Skin epidermis (tissue), 12 donors: ENCODE measurements at regions not wholly inside any gene's neighbourhood (a gene's known extent, or its start where the extent isn't known, plus 50 kb on each side); places are given as distances from the start of the nearest gene placed in this dataset.

Experiments used
- H3K27ac ChIP-seq, 21 experiments: fragments of 200-600 bp; sonication (generic) in 11 of 21; one replicate each; pipeline ENCODE4 v1.5.0; 2020; ENCODE audit warnings: mild to moderate bottlenecking in 3 of 21, inconsistent platforms in 2 of 21, moderate library complexity in 2 of 21
- H3K4me3 ChIP-seq, 7 experiments: fragments of 200-600 bp; sonication (generic) in 2 of 7; one replicate each; pipeline ENCODE4 v1.5.0; 2020; ENCODE audit warnings: inconsistent platforms in 2 of 7, mild to moderate bottlenecking in 2 of 7, moderate library complexity in 1 of 7

GRCh38 chr1:175833502-175833901 is 90.1 kb upstream of the TNR start:
- H3K27ac ChIP-seq = no peak overlapping the region
- H3K4me3 ChIP-seq = no peak overlapping the region

GRCh38 chr1:175830500-175830899 is 87.1 kb upstream of the TNR start:
- Histone ChIP-seq H3K27ac (no peak overlapping the region), H3K4me3 (no peak overlapping the region)

- Histone ChIP-seq H3K27ac (no peak overlapping the region), H3K4me3 (no peak overlapping the region)
Measured at GRCh38 chr1:175829845-175830244, 86.5 kb upstream of the TNR start.

GRCh38 chr1:175826705-175827104 is 83.3 kb upstream of the TNR start:
- Histone ChIP-seq H3K27ac (no peak overlapping the region), H3K4me3 (no peak overlapping the region)

GRCh38 chr1:175824079-175824478 is 80.7 kb upstream of the TNR start:
- no peak overlapping the region for H3K27ac ChIP-seq
- no peak overlapping the region for H3K4me3 ChIP-seq

GRCh38 chr1:175823406-175823805 is 80.0 kb upstream of the TNR start:
- H3K27ac ChIP-seq = no peak overlapping the region
- H3K4me3 ChIP-seq = no peak overlapping the region

GRCh38 chr1:175822580-175822979 is 79.2 kb upstream of the TNR start:
- Histone ChIP-seq H3K4me3 (no peak overlapping the region), H3K27ac (no peak overlapping the region)

- no peak overlapping the region for H3K27ac ChIP-seq
- no peak overlapping the region for H3K4me3 ChIP-seq
Measured at GRCh38 chr1:175820456-175821025, 77.1 kb upstream of the TNR start.

- no peak overlapping the region for H3K4me3 ChIP-seq
- no peak overlapping the region for H3K27ac ChIP-seq
Measured at GRCh38 chr1:175818929-175819328, 75.5 kb upstream of the TNR start.

- H3K27ac ChIP-seq = no peak overlapping the region
- no peak overlapping the region for H3K4me3 ChIP-seq
Measured at GRCh38 chr1:175817445-175817844, 74.0 kb upstream of the TNR start.

GRCh38 chr1:175814885-175815284 is 71.5 kb upstream of the TNR start:
- H3K4me3 ChIP-seq = no peak overlapping the region
- no peak overlapping the region for H3K27ac ChIP-seq

GRCh38 chr1:175812936-175813335 is 69.5 kb upstream of the TNR start:
- no peak overlapping the region for H3K27ac ChIP-seq

GRCh38 chr1:175810305-175810704 is 66.9 kb upstream of the TNR start:
- H3K27ac ChIP-seq = no peak overlapping the region
- no peak overlapping the region for H3K4me3 ChIP-seq

More at GRCh38 chr1:175812936-175813335, 69.5 kb upstream of the TNR start:
- no peak overlapping the region for H3K4me3 ChIP-seq

GRCh38 chr1:175808999-175809398 is 65.6 kb upstream of the TNR start:
- H3K27ac ChIP-seq = no peak overlapping the region
- H3K4me3 ChIP-seq = no peak overlapping the region

- H3K27ac ChIP-seq = no peak overlapping the region
- H3K4me3 ChIP-seq = no peak overlapping the region
Measured at GRCh38 chr1:175808573-175808972, 65.2 kb upstream of the TNR start.

- H3K27ac ChIP-seq = no peak overlapping the region
- no peak overlapping the region for H3K4me3 ChIP-seq
Measured at GRCh38 chr1:175804561-175804960, 61.2 kb upstream of the TNR start.

- Histone ChIP-seq H3K4me3 (no peak overlapping the region), H3K27ac (no peak overlapping the region)
Measured at GRCh38 chr1:175803413-175803812, 60.0 kb upstream of the TNR start.

GRCh38 chr1:175802407-175803123 is 59.2 kb upstream of the TNR start:
- Histone ChIP-seq H3K4me3 (no peak overlapping the region), H3K27ac (no peak overlapping the region)

GRCh38 chr1:175801979-175802378 is 58.6 kb upstream of the TNR start:
- no peak overlapping the region for H3K27ac ChIP-seq
- no peak overlapping the region for H3K4me3 ChIP-seq

GRCh38 chr1:175797576-175797975 is 54.2 kb upstream of the TNR start:
- Histone ChIP-seq H3K4me3 (no peak overlapping the region), H3K27ac (no peak overlapping the region)

- H3K27ac ChIP-seq = no peak overlapping the region
- H3K4me3 ChIP-seq = no peak overlapping the region
Measured at GRCh38 chr1:175794586-175794985, 51.2 kb upstream of the TNR start.

GRCh38 chr1:175793617-175794016 is 50.2 kb upstream of the TNR start:
- Histone ChIP-seq H3K4me3 (no peak overlapping the region), H3K27ac (no peak overlapping the region)
